Loucy (cell line): ENCODE measurements at regions not wholly inside any gene's neighbourhood (a gene's known extent, or its start where the extent isn't known, plus 50 kb on each side); places are given as distances from the start of the nearest gene placed in this dataset.

Source experiments
- EZH2phosphoT487 ChIP-seq: fragments of 200-600 bp; IDR thresholded peaks from 2 replicates; pipeline ENCODE4 v1.6.1; 2018; ENCODE audit warnings: antibody characterized with exemption, mild to moderate bottlenecking, moderate library complexity, borderline replicate concordance
- TF ChIP-seq, protein P1 (sequence below): fragments of 200-600 bp; sonication (generic); conservative IDR thresholded peaks from 2 replicates; pipeline ENCODE4 v1.5.1; 2014; ENCODE audit warnings: mild to moderate bottlenecking, antibody characterized with exemption, low read length

DNA sequence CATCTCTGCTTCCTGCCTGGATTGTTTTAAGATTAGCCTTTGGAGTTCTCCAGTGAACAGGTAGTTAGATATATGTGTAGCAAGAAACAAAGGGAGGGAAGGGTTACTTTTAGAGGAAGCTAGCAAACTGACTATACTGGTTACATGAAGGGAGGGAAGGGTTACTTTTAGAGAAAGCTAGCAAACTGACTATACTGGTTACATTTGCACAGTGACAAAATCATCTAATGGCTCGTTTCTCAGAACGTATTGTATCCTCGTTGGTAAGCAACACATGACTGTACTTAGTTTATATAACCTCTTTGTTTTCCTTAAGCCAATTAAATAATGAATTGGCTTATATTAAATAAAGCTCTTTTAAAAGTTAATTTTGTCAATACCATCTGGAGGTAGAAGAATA, 540.9 kb downstream of the EPM2A start:
- TF ChIP-seq, protein P1, sequence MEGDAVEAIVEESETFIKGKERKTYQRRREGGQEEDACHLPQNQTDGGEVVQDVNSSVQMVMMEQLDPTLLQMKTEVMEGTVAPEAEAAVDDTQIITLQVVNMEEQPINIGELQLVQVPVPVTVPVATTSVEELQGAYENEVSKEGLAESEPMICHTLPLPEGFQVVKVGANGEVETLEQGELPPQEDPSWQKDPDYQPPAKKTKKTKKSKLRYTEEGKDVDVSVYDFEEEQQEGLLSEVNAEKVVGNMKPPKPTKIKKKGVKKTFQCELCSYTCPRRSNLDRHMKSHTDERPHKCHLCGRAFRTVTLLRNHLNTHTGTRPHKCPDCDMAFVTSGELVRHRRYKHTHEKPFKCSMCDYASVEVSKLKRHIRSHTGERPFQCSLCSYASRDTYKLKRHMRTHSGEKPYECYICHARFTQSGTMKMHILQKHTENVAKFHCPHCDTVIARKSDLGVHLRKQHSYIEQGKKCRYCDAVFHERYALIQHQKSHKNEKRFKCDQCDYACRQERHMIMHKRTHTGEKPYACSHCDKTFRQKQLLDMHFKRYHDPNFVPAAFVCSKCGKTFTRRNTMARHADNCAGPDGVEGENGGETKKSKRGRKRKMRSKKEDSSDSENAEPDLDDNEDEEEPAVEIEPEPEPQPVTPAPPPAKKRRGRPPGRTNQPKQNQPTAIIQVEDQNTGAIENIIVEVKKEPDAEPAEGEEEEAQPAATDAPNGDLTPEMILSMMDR: no peak
- TF ChIP-seq EZH2phosphoT487: no peak
